HT1080 (cell line): ENCODE measurements at regions not wholly inside any gene's neighbourhood (a gene's known extent, or its start where the extent isn't known, plus 50 kb on each side); places are given as distances from the start of the nearest gene placed in this dataset.

Experiments used
- DNase-seq: peaks from one replicate; pipeline ENCODE4 v3.0.0-alpha.2; 2015; ENCODE audit warnings: low read depth

DNA sequence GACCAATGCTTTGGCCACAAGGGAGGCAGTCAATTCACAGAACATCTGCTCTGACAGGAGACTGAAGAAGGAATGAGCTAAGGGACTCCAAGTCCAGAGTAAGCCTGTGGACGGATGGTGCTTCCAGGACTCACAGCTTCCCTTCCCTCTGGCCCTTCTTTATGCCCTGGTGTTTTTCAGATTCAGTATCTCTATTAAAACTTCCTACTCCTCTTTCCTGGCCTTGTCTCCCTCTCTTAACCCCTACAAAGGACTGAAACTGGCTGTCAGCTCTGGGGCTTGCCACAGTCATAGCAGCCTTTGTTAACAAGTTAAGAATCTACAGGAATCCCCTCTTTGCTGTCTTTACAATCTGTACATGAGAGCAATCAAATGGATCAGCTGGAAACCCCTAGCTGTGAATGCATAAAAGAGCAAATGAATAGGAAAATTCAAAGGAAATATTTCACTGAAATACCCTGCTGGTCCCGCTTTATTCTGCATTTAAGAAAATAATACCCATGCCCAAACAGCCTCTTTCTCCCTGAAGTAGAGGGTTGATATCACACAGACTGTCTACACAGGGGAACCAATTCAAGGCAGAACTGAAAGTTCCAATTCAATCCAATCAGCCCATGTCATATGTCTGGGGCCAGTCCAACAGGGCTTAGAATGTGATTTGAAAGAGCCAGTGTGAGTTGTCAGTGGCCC, 192.3 kb downstream of the MZT1 start:
- no peak for DNase-seq

DNA sequence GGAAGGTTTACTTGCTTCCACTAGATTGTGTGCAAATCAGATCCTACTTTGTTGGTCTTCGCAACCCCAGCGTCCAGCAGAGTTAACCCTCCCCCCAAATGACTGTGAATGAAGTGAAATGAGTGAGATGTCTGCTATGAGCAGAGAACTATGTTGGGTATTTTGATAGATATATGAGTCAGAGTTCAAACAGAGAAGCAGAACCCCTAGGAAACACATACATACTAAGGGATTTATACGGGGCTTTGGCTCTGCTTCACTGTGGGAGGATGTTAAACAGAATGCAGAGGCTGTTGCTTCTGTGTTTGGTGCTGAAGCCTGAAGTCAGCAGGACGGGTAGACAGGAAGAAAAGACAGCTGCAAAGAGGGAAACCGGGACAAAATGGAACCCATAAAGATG, 197.0 kb downstream of the MZT1 start:
- peak; percentile 51 for DNase-seq

GRCh38 chr13:72527333-72527732, 200.1 kb downstream of the MZT1 start:
- no peak for DNase-seq

GRCh38 chr13:72523593-72523992, 203.8 kb downstream of the MZT1 start:
- DNase-seq: no peak

DNA sequence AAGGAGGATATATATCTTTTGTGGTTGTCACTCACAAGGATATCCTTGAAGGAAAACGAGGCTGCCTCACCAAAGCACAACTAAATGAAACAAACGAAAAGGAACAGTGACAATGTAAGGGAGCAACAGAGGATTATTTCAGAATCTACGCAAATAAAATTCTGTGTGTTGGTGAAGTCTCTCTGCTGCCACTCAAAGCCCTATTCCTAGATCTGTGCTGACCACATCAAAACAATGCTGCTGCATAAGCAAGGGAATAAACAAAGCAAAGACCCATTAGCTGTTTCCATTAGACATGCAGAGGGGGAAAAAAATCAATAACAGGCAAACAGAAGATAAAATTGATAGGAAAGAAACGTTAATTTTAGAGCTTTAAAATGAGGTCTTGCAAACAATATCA, 204.4 kb downstream of the MZT1 start:
- DNase-seq: no peak

DNA sequence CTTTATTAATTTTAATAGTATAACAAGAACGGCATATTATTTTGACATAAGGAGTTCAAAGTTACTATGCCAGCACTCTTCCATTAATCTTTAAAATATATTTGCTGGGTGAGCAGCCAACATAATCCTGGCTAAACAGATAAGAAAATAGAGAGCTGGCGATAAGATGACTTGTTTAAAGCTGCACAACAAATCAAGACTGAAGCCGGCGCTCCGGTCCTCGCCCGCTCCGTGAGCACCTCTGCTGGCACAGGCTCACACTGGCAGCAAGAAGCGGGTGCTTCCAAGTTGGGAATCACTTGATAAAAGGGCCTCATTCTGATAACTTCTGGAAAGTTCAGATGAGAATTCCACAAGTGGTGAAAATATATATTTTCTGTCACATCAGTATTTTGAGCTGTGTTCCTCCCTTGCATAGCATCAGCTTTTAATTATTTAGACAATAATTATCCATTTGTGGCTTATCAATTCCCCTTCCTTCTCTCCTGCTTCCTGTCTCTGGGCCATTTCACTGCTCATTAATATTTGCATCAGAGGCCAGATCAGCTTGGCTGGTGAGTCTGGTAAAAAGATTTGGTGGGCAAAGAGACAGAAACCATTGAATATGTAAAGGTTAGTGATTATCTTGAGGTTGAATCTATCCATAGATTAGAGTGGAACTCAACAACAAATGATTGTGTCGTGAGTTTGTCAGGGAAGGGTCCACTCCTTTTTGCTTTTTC, 205.3 kb downstream of the MZT1 start:
- DNase-seq: no peak

GRCh38 chr13:72514146-72514545, 213.3 kb downstream of the MZT1 start:
- DNase-seq: no peak

DNA sequence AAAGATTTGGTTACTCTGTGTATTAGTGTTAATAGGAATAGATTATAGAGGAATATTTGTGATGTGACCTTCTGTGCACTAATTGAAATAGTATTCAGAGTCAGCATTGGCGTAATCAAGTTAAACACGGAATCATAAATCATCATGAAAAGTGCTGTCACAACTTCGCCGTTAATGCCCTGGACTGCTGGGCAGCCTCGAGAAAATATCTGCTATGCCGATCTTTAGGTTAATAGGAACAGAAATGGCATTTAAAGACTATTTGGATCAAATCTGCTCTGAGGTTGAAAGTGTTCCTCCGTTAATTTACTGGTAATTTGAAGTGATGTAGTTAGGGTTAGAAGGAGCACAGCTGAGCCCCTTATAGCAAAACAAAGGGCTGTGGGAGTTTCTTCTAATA, 219.0 kb downstream of the MZT1 start:
- no peak for DNase-seq

- DNase-seq: peak; percentile 11
Measured at GRCh38 chr13:72507416-72508199, 219.8 kb downstream of the MZT1 start.

DNA sequence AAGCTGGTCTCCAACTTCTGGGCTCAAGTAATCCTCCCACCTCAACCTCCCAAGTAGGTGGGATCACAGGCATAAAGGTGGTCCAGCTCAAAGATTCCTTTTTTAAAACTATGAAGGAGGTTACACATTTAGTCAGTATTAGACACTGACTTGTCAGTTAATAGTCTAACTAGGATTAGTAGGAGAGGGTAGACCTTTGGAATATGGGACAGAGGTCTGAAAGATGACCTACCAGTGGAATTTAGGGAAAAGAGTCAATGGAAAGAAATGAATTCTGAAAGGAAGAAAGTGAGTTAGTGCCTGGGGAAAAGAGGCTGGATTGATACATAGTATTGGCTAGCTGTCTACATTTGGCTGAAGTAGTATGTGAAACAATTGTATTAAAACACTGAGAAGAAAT, 220.7 kb downstream of the MZT1 start:
- DNase-seq: no peak

GRCh38 chr13:72505376-72505775, 222.1 kb downstream of the MZT1 start:
- DNase-seq: no peak

DNA sequence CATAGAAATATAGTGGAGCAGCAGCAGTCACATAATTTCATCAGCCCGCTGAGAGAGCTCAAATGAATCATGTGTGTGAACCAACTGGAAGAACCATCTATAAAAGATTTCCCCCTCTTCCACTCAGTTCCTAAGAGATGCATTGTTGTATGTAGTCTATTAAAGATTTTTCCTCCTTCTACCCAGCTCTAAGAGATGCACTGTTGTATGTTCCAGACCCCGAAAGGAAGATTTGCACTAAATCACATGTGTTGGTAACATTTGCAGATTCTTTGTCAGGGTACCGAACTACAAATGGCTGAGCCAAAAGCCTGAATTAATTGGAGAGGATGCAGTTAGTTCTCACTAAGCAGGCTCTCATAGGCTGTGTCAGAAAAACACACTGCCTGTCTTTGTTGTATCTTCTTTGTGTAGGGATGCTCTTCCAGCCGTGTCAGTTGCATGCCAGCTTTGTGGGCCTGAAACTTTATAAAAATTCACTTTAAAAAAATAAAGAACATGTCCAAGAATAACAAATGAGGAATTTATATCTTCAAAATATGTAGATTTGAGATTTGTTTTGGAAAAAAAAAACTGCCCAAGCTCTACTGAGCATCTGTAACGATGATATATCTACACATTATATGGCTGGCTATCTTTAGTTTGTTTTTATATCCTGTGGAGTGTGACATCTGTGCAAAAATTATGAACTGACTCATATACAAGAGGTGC, 223.1 kb downstream of the MZT1 start:
- no peak for DNase-seq

- DNase-seq: no peak
Measured at GRCh38 chr13:72500851-72501250, 226.6 kb downstream of the MZT1 start.

DNA sequence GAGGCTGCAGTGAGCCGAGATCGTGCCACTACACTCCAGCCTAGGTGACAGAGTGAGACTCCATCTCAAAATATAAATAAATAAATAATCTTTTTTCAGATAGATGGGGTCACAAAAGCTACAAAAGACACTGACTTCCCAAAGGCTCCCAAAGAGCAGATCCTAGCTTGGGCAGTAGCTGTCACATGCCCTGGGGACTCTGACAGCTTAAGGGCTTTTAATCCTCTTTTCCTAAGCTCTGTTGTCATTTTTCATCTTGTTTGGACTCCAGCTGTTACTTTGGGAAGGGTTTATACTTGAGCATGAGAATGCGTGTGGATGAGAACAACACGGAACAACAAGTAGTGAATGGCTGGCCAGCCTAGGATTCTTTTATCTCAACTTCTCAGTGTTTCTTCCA, 231.7 kb downstream of the MZT1 start:
- DNase-seq: no peak

DNA sequence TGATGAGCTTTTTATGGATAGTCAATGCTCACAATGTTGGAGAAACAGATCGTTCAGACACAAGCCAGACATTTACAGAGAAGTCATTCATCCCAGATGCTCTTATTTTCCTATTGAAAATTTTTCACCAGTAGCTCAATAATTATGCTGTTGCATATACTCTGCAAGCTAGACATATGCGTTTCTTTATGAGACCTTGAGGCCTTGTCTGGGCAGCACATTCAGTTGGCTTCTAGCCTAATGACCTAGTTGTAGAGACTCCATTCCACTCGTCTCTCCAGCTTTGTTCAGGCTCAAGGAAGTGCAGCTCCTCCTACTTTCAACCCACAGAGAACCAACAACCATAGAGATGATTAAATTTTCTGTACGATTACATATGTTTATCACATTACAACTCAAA, 237.7 kb downstream of the MZT1 start:
- DNase-seq: no peak

GRCh38 chr13:72473321-72473720, 254.1 kb downstream of the MZT1 start:
- no peak for DNase-seq

GRCh38 chr13:72469906-72470305, 257.5 kb downstream of the MZT1 start:
- no peak for DNase-seq

DNA sequence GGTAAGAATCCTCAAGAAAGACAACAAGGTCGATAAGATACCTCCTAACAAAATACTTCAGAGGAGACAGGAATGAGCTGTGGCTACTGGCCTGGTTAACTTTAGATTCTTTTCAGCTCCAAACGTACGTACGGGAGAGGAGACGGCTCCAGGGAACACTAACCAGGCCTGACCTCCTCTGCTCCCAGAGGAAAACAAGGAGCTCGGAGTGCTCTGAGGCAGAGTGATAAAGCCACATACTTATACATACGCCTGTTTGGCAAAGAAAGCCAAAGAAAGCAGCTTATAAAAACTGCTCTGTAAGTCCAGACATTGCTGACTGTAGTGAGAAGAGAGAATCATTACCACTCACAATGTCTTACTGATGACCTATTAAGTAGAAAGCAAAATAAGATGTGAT, 263.9 kb downstream of the MZT1 start:
- no peak for DNase-seq

- no peak for DNase-seq
Measured at GRCh38 chr13:72462726-72463125, 264.7 kb downstream of the MZT1 start.

- no peak for DNase-seq
Measured at GRCh38 chr13:72462166-72462565, 265.3 kb downstream of the MZT1 start.

DNA sequence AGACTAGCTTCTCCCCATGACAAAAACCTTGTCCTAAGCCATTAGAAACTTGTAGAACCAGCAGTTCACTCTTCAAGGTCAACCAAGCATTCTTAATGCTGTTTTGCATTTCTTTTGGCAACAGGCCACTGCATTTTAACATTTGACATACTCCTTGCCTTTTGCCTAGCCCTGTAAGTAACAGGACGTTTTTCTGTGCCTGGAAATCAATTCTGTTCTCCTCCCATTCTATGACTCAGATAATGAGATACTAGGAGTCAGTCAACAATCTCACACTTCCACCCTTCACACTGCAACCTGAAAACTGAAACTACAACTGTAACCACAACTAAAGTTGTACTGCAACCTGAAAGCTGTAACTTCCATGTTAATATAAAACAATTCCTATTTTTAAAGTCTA, 268.7 kb downstream of the MZT1 start:
- peak; percentile 45 for DNase-seq

- no peak for DNase-seq
Measured at GRCh38 chr13:72457151-72457550, 270.3 kb downstream of the MZT1 start.
